Kidney epithelial cell (primary cell): ENCODE measurements at regions not wholly inside any gene's neighbourhood (a gene's known extent, or its start where the extent isn't known, plus 50 kb on each side); places are given as distances from the start of the nearest gene placed in this dataset.

Source experiments
- DNase-seq: peaks from one replicate; pipeline ENCODE4 v3.0.0-alpha.2; 2010; ENCODE audit warnings: low read depth
- H3K27me3 ChIP-seq: 2 replicates; pipeline ENCODE4 v1.6.0; 2011; ENCODE audit warnings: low read length; ENCODE audit not compliant: control insufficient read depth, insufficient read depth
- H3K36me3 ChIP-seq: 2 replicates; pipeline ENCODE4 v1.5.1; 2011; ENCODE audit warnings: low read length; ENCODE audit not compliant: control insufficient read depth, insufficient read depth
- H3K4me3 ChIP-seq: 2 replicates; pipeline ENCODE4 v1.5.1; 2011; ENCODE audit warnings: low read depth, mild to moderate bottlenecking, control low read depth, low read length
- CTCF ChIP-seq: IDR thresholded peaks from 2 replicates; pipeline ENCODE4 v1.5.1; 2011; ENCODE audit warnings: mild to moderate bottlenecking, moderate library complexity, low read length, control low read depth, inconsistent platforms; ENCODE audit not compliant: insufficient read depth, poor library complexity, severe bottlenecking

GRCh38 chr14:56491299-56492285 is 88.0 kb upstream of the TMEM260 start:
- H3K36me3 ChIP-seq: no peaks in the 10 kb centered on the region
- peak; percentile 25 for DNase-seq
- peak; percentile 74 for TF ChIP-seq CTCF
- H3K27me3 ChIP-seq: peaks cover 2% of the 10 kb centered on the region
- H3K4me3 ChIP-seq: no peak overlapping the region

GRCh38 chr14:56494167-56494566 is 85.4 kb upstream of the TMEM260 start:
- no peak overlapping the region for H3K4me3 ChIP-seq
- no peak for DNase-seq
- no peaks in the 10 kb centered on the region for H3K36me3 ChIP-seq
- H3K27me3 ChIP-seq: peaks cover 2% of the 10 kb centered on the region
- no peak for TF ChIP-seq CTCF

- peaks cover 2% of the 10 kb centered on the region for H3K27me3 ChIP-seq
- TF ChIP-seq CTCF: no peak
- no peak for DNase-seq
- no peak overlapping the region for H3K4me3 ChIP-seq
- H3K36me3 ChIP-seq: no peaks in the 10 kb centered on the region
These were observed 81.5 kb upstream of the TMEM260 start for GRCh38 chr14:56498112-56498511.

GRCh38 chr14:56501909-56502530 is 77.6 kb upstream of the TMEM260 start:
- no peak for DNase-seq
- H3K27me3 ChIP-seq: peaks cover 2% of the 10 kb centered on the region
- H3K36me3 ChIP-seq: no peaks in the 10 kb centered on the region
- TF ChIP-seq CTCF: no peak
- no peak overlapping the region for H3K4me3 ChIP-seq

GRCh38 chr14:56505361-56505760 is 74.2 kb upstream of the TMEM260 start:
- no peak for DNase-seq
- Histone ChIP-seq H3K27me3 (peaks cover 2% of the 10 kb centered on the region), H3K36me3 (no peaks in the 10 kb centered on the region), H3K4me3 (no peak overlapping the region)
- TF ChIP-seq CTCF: no peak
